GM12865 (cell line): ENCODE measurements at regions not wholly inside any gene's neighbourhood (a gene's known extent, or its start where the extent isn't known, plus 50 kb on each side); places are given as distances from the start of the nearest gene placed in this dataset.

Source experiments
- DNase-seq: peaks from one replicate; pipeline ENCODE4 v3.0.0; 2010; ENCODE audit warnings: low read depth
- H3K4me3 ChIP-seq: 2 replicates; pipeline ENCODE4 v1.5.1; 2011; ENCODE audit warnings: mild to moderate bottlenecking, low read depth, low read length, control low read depth
- CTCF ChIP-seq: IDR thresholded peaks from 2 replicates; pipeline ENCODE4 v1.5.1; 2011; ENCODE audit warnings: low read length, control low read depth, low read depth, inconsistent platforms; ENCODE audit not compliant: insufficient read depth; ENCODE audit errors: missing control alignments

- H3K4me3 ChIP-seq, result no peak overlapping the region
- no peak for DNase-seq
- no peak for TF ChIP-seq CTCF
These were observed 74.7 kb upstream of the AKT3 start for GRCh38 chr1:243924588-243925349.

- no peak for DNase-seq
- no peak overlapping the region for H3K4me3 ChIP-seq
- no peak for TF ChIP-seq CTCF
These were observed 74.1 kb upstream of the AKT3 start for GRCh38 chr1:243924188-243924587.

GRCh38 chr1:243923292-243924171 lies 73.5 kb upstream of the AKT3 start:
- DNase-seq, result no peak
- H3K4me3 ChIP-seq, result no peak overlapping the region
- TF ChIP-seq CTCF, result no peak

GRCh38 chr1:243921111-243921510 lies 71.1 kb upstream of the AKT3 start:
- TF ChIP-seq CTCF, result no peak
- H3K4me3 ChIP-seq, result no peak overlapping the region
- no peak for DNase-seq

- no peak for DNase-seq
- H3K4me3 ChIP-seq, result no peak overlapping the region; the same call in 1 of the 2 replicates
- TF ChIP-seq CTCF, result no peak
These were observed 68.0 kb upstream of the AKT3 start for GRCh38 chr1:243917863-243918565.

- no peak for TF ChIP-seq CTCF
- no peak for DNase-seq
- no peak overlapping the region; the same call in 1 of the 2 replicates for H3K4me3 ChIP-seq
These were observed 67.3 kb upstream of the AKT3 start for GRCh38 chr1:243917177-243917862.
